ENCODE measurements at regions not wholly inside any gene's neighbourhood (a gene's known extent, or its start where the extent isn't known, plus 50 kb on each side); places are given as distances from the start of the nearest gene placed in this dataset.

DNA sequence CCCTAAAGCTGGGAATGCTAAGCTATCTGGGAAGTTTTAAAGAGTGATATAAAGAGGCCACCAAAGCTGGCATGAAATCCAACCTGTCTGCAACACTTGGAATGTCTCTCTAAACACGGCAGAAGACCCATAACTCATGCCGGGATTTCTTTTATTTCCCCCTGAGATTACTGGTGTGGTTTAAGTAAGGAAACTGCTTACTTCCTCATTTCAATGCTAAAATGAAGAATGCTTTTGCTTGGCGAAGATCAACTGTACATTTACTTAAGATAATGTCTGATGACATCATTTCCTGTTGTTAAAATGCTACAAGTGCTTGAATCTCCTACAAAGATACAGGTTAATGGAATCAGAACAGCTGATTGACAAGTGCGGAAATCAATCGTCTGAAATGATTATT is 353.8 kb upstream of the SALL3 start:
- Mint-ChIP-seq H3K4me3 (ENCODE audit: low read depth) (no peak overlapping the region), H3K4me1 (ENCODE audit: low read depth) (no peaks in the 10 kb centered on the region), H3K27ac (no peak overlapping the region)

DNA sequence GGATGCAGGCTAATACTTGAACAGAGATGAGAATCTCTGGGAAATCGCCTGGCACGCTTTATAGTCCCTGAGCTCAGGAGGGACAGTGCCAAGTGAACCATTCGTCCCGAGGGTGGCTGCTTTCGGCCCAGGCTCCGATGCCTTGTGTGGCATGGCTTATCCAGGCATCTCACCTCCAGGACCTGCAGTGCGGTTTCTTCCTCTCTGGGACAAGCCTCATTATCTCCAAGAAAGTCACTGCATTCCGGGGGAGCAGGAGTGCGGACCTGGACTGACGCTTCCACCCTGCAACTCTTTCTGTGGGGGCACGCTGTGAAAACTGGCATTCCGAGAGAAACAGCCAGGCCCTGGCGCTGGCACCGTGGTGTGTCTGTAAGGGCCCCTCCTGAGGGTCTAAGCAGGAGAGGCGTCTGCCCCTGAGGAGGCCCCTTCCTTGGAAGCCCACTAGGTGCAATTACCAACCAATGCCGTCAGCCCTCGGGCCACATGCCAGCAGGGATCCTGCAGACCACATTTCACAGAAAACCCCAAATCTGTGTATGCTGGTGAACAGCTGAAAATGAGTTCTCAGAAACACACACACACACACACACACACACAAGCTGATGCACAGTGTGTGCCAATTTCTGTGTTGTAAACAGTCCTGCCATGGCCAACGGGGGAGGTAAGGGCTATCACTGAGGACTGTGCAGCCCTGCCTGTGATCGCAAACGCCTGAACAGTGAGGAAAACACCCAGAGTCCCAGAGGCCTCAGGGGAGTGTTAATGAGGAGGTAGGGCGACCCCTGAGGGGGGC is 351.9 kb upstream of the SALL3 start:
- intact Hi-C loops (cut with micrococcal nuclease), result no loop called here
- Mint-ChIP-seq H3K36me3 (ENCODE audit: low read depth) (no peaks in the 10 kb centered on the region), H3K9me3 (no peaks in the 10 kb centered on the region), H3K27me3 (ENCODE audit: low read depth) (peaks cover 6% of the 10 kb centered on the region), H3K4me1 (ENCODE audit: low read depth) (no peaks in the 10 kb centered on the region), H3K4me3 (ENCODE audit: low read depth) (no peak overlapping the region), H3K27ac (no peak overlapping the region)
- no peak for DNase-seq (ENCODE audit: low spot score)

More for the DNA sequence above, 353.8 kb upstream of the SALL3 start:
- intact Hi-C loops (cut with micrococcal nuclease), result no loop called here
- Mint-ChIP-seq H3K9me3 (peaks cover 3% of the 10 kb centered on the region), H3K27me3 (ENCODE audit: low read depth) (peaks cover 6% of the 10 kb centered on the region), H3K36me3 (ENCODE audit: low read depth) (no peaks in the 10 kb centered on the region)
- DNase-seq (ENCODE audit: low spot score), result no peak

DNA sequence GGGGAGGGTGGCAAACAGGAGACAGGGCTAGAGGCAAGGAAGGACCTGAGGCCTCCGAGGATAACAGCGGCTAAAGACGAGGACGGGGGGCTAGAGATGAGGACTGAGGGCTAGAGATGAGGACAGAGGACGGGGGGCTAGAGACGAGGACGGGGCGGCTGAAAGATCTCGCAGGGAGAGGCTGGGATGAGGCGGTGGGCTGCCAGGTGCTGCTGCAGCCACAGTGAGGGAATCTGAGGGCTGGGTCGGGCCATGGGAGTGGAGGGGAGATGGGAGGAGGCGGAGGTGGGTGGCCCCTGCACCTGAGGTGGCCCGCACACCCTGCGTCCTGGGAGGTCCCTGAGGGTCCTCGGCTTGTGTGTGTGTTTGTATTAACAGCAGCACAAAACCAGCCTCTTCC is 350.2 kb upstream of the SALL3 start:
- H3K36me3 Mint-ChIP-seq (ENCODE audit: low read depth), result no peaks in the 10 kb centered on the region
- intact Hi-C loops (cut with micrococcal nuclease), result no loop called here
- peaks cover 5% of the 10 kb centered on the region for H3K9me3 Mint-ChIP-seq
- no peak overlapping the region for H3K27ac Mint-ChIP-seq
- no peak for DNase-seq (ENCODE audit: low spot score)
- peaks cover 4% of the 10 kb centered on the region for H3K27me3 Mint-ChIP-seq (ENCODE audit: low read depth)
- H3K4me1 Mint-ChIP-seq (ENCODE audit: low read depth), result no peaks in the 10 kb centered on the region
- H3K4me3 Mint-ChIP-seq (ENCODE audit: low read depth), result no peak overlapping the region

DNA sequence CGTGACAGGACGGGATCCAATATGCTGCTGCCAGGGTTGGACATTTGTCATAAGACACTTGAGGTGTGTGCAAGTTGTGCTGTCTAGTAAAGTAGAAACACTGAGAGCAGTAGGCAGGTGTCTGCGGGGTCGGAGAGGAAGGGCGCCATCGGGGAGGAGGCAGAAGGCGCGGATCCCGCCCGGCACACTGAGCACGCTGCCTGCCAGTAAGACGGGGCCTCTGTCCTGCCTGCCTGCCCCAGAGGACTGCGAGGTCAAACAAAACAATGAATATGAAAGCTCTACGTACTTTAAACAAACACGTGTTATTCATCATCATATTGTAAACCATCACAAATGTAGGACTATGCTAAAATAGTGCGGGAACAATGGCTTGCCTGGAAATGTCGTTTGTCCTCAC is 349.3 kb upstream of the SALL3 start:
- H3K4me3 Mint-ChIP-seq (ENCODE audit: low read depth), result no peak overlapping the region
- no peak for DNase-seq (ENCODE audit: low spot score)
- intact Hi-C loops (cut with micrococcal nuclease), result no loop called here
- no peaks in the 10 kb centered on the region for H3K4me1 Mint-ChIP-seq (ENCODE audit: low read depth)
- no peak overlapping the region for H3K27ac Mint-ChIP-seq
- peaks cover 8% of the 10 kb centered on the region for H3K9me3 Mint-ChIP-seq
- no peaks in the 10 kb centered on the region for H3K36me3 Mint-ChIP-seq (ENCODE audit: low read depth)
- H3K27me3 Mint-ChIP-seq (ENCODE audit: low read depth), result no peaks in the 10 kb centered on the region

DNA sequence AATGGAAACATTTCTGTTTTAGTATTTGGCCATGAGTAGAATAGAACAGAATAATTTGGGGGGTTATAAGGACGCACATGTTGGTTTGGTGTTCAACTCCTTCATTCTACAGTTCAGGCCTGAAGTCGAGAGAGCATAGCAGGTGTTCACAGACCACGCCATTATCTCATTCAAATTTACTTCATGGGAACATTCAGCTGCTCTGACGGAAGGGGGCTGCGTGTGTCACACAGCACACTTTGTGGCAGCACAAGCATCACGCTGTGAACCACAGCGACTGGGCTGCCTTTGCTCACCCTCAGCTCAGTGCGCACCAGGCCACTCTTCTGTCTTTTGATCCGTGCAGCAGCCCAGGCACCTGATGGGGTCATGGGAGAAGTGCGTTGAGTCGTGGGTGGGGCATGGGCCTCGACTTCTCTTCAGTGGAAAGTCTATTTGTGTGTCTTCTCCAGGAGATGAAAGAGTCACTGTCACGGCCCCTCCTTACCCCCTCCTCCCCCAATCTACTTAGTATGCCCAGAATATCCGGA is 348.6 kb upstream of the SALL3 start:
- DNase-seq (ENCODE audit: low spot score), result no peak
- Mint-ChIP-seq H3K4me3 (ENCODE audit: low read depth) (no peak overlapping the region), H3K27ac (no peak overlapping the region), H3K9me3 (peaks cover 13% of the 10 kb centered on the region), H3K4me1 (ENCODE audit: low read depth) (no peaks in the 10 kb centered on the region), H3K36me3 (ENCODE audit: low read depth) (no peaks in the 10 kb centered on the region), H3K27me3 (ENCODE audit: low read depth) (no peaks in the 10 kb centered on the region)
- intact Hi-C loops (cut with micrococcal nuclease), result no loop called here

DNA sequence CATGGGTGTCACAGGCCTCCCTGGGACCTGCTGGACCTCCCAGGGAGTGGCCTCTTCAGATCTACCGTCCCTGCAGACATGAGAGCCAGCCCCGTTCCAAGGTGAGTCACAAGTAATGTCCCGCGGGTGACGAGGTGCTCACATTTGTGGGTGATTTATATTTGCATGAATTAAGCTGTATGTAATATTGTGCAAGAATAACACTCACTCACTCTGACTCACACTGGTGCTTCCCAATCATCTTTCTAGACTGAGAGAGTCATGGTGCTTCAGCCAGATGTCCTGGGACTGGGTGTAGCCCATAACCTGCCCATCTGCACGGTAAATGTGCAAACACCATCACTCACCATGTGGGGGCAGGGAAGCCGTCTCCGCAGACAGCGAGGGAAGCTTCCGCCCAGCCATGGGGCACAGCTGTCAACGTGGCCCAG is 347.5 kb upstream of the SALL3 start:
- Mint-ChIP-seq H3K36me3 (ENCODE audit: low read depth) (no peaks in the 10 kb centered on the region), H3K27ac (no peak overlapping the region), H3K27me3 (ENCODE audit: low read depth) (no peaks in the 10 kb centered on the region), H3K9me3 (peaks cover 21% of the 10 kb centered on the region), H3K4me3 (ENCODE audit: low read depth) (no peak overlapping the region), H3K4me1 (ENCODE audit: low read depth) (no peaks in the 10 kb centered on the region)
- DNase-seq (ENCODE audit: low spot score), result no peak
- intact Hi-C loops (cut with micrococcal nuclease), result no loop called here

DNA sequence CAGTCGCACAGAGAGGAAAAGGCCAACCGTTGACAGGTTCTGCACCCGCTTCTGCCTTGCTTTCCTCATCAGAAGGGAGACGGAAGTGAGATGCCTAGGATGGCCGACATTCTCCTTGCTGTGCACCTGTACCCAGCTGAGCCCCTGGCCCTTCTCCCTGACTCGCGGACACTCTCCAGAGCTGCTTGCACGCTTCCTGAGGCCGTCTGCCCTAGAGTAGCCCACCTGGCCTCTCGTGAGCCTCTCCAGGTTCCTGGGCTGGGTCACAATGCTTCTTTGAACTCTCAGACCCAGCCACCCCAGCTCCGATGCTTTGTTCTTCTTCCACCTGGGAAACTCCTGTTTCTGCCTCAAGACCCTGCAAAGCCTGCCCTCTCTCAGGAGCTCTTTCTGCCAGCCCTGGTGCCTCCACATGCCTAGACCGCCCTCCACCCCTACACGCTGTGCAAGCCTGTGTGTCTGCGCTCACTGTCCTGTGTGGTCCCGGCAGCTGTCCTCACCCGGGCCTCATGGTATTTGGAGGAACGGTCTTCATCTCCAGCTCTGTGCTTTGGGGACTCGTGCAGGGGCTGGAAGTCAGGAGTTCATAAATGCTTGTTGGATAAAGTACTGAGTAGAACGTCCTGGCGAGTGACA is 345.4 kb upstream of the SALL3 start:
- DNase-seq (ENCODE audit: low spot score), result no peak
- intact Hi-C loops (cut with micrococcal nuclease), result no loop called here
- H3K9me3 Mint-ChIP-seq, result peaks cover 21% of the 10 kb centered on the region
- no peak overlapping the region for H3K4me3 Mint-ChIP-seq (ENCODE audit: low read depth)
- no peaks in the 10 kb centered on the region for H3K4me1 Mint-ChIP-seq (ENCODE audit: low read depth)
- H3K27ac Mint-ChIP-seq, result no peak overlapping the region
- no peaks in the 10 kb centered on the region for H3K27me3 Mint-ChIP-seq (ENCODE audit: low read depth)
- no peaks in the 10 kb centered on the region for H3K36me3 Mint-ChIP-seq (ENCODE audit: low read depth)

DNA sequence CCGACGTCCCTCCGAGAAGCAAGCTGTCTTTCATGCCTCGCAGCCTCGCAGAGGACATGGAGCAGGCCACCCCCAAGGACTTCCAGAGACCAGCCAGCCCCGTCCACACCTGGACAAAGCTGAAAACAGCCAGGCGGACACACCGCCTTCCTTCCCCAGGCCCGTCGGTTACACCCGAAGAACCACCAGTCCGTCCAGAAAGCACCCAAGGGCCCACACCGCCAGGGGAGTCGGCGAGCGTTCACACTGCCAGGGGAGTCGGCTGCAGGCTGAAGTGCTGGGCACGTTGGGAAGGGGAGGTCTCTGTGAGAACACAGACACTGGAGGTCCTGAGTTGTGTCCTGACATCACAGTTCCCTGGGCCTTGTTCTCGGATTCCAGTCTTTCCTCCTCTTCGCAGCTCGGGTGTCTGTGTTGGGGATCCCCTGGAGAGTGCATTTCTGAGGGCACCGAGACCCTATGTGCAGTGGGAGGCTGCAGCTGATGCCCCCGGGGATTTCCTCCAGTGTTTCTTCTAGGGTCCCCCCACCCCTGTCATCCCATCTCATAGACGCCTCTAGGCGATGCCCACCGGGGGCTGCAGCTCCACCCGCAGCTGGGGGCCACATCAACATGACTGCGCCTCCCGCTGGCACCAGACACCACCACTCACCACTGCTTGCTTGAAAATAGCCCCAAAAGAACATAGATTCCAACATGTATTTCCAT is 344.4 kb upstream of the SALL3 start:
- Mint-ChIP-seq H3K9me3 (peaks cover 26% of the 10 kb centered on the region), H3K27me3 (ENCODE audit: low read depth) (no peaks in the 10 kb centered on the region), H3K36me3 (ENCODE audit: low read depth) (no peaks in the 10 kb centered on the region), H3K4me1 (ENCODE audit: low read depth) (no peaks in the 10 kb centered on the region), H3K27ac (no peak overlapping the region), H3K4me3 (ENCODE audit: low read depth) (no peak overlapping the region)
- no peak for DNase-seq (ENCODE audit: low spot score)
- intact Hi-C loops (cut with micrococcal nuclease), result no loop called here

DNA sequence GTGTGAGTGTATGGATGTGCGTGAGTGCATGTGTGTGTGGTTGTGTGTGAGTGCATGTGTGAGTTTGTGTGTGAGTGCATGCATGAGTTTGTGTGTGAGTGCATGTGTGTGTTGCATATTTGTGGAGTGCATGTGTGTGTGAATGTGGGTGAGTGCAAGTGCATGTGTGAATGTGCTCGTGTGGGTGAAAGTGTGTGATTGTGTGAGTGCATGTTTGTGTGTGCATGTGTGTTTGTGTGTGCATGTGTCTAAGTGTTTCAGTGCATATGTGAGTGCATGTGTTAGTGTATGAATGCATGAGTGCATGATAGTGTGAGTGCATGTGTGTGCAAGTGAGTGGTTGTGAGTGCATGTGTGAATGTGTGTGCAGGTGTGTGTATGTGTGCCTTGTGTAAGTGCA is 343.4 kb upstream of the SALL3 start:
- no peak for DNase-seq (ENCODE audit: low spot score)
- H3K9me3 Mint-ChIP-seq, result peaks cover 26% of the 10 kb centered on the region
- intact Hi-C loops (cut with micrococcal nuclease), result no loop called here
- H3K4me3 Mint-ChIP-seq (ENCODE audit: low read depth), result no peak overlapping the region
- no peaks in the 10 kb centered on the region for H3K4me1 Mint-ChIP-seq (ENCODE audit: low read depth)
- no peaks in the 10 kb centered on the region for H3K36me3 Mint-ChIP-seq (ENCODE audit: low read depth)
- H3K27me3 Mint-ChIP-seq (ENCODE audit: low read depth), result no peaks in the 10 kb centered on the region
- no peak overlapping the region for H3K27ac Mint-ChIP-seq

DNA sequence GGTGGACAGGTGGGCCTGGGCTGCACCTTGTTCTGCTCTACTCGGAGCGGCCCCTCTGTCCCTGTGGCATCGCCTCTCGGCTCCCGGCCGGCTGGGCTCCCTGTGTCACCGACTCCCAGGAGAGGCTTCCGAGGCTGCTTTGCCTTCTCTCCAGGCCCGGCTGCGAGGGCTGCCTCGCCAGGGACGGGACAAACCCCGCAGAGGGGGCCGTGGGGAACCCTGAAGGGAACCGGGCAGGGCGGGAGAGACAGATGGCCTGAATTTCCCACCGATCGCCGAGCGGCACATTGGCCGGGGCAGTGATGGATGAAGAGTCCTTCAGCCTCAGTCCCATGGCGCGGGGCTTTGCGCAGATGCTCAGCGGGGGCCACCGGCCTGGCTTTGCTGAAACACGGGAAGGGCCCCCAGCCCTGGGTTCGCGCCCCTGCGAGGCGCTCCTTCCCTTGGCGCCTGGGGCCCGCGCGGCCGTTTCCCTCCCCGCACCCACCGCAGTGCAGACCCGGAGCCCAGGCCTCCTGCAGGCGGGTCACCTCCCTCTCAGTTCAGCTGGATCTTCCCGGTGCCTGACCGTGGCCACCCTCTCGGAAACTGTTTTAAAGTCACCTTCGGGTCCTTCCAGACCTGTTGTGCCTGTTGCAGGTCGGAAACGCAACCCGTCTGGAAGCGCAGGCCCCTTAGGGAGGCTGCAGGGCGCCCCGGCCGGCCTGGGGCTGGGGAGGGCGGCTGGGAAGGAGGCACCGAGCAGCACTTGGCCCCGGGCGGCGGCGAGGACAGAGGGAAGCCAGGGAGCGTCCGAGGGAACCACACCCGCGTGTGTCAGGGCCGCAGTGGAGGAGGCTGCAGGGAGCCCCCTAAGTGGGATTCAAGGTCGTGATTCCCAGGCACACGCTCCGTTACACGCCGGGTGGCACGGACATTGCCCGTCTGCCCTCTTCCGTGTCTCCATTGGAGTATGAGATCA is 341.9 kb upstream of the SALL3 start:
- intact Hi-C loops (cut with micrococcal nuclease), result no loop called here
- no peak for DNase-seq (ENCODE audit: low spot score)
- Mint-ChIP-seq H3K4me3 (ENCODE audit: low read depth) (no peak overlapping the region), H3K27ac (no peak overlapping the region), H3K9me3 (peaks cover 26% of the 10 kb centered on the region), H3K36me3 (ENCODE audit: low read depth) (no peaks in the 10 kb centered on the region), H3K4me1 (ENCODE audit: low read depth) (no peaks in the 10 kb centered on the region), H3K27me3 (ENCODE audit: low read depth) (no peaks in the 10 kb centered on the region)

DNA sequence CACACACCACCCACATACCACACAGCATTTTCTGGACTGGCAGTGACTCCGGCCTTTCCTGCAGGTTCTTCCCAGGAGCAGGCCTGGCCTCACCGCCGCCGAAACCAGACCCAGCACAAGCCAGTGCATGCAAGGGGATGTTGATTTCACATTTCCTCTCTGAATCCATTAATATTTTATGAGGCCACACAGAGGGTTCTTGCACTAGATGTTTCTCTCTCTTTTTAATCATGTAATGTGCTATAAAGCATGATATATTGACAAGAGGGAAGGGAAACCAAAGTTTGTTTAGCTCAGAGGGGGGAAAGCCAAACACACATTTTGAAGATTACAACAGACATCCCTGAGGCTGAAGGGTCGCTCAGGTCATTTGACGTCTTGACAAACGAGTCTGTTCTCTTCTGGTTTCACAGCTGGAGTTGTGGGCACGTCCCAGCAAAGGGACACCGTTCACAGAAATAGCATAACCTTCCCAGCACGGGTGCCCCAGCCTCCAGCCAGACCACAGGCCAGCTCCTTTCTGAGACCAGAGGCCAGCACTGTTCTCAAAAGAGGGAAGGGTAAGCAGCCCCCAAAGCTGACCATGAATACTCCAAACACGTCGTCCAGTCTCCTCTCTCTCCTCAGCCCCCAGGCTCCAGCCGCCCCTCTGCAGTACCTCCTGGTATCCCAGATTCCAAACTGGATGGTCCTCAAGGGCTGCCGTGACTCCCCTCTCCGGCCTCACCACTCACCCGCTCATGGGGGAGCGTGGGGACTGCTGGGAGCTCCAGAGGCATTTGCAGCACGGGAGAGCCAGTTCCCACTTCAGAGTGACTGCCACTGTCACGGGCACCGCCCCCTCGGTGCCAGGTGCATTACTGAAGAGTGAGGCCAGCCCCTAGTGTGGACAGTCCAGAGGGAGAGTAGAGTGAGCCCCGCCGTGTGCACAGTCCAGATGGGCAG is 340.3 kb upstream of the SALL3 start:
- Mint-ChIP-seq H3K27ac (no peak overlapping the region), H3K9me3 (peaks cover 22% of the 10 kb centered on the region), H3K4me3 (ENCODE audit: low read depth) (no peak overlapping the region), H3K36me3 (ENCODE audit: low read depth) (no peaks in the 10 kb centered on the region), H3K27me3 (ENCODE audit: low read depth) (no peaks in the 10 kb centered on the region), H3K4me1 (ENCODE audit: low read depth) (no peaks in the 10 kb centered on the region)
- intact Hi-C loops (cut with micrococcal nuclease), result no loop called here
- no peak for DNase-seq (ENCODE audit: low spot score)

Data from activated T-helper 2 cell treated with anti-CD3 and anti-CD28 coated beads, Interferon-gamma antibody, Interleukin-2, Interleukin-4, amounts not matched to agents 10 μg/mL and 5 μg/mL and 100 μg/mL, durations not matched to agents 14 hours and 24 hours and 36 hours (primary cell).